H9 (cell line): ENCODE measurements at regions not wholly inside any gene's neighbourhood (a gene's known extent, or its start where the extent isn't known, plus 50 kb on each side); places are given as distances from the start of the nearest gene placed in this dataset.

Experiments used
- DNase-seq: peaks from one replicate; pipeline ENCODE4 v3.0.0-alpha.2; 2017
- H2AFZ ChIP-seq: one replicate; pipeline ENCODE4 v1.6.1; 2013; ENCODE audit warnings: mild to moderate bottlenecking, low read length, control low read depth, moderate library complexity
- H2AK5ac ChIP-seq: 2 replicates; pipeline ENCODE4 v1.6.1; 2013; ENCODE audit warnings: low read length, control low read depth, mixed read lengths; ENCODE audit not compliant: insufficient read length
- H2BK120ac ChIP-seq: one replicate; pipeline ENCODE4 v1.6.1; 2013; ENCODE audit warnings: low read depth, mild to moderate bottlenecking, low read length, control low read depth, inconsistent platforms; ENCODE audit not compliant: poor library complexity, severe bottlenecking
- H2BK12ac ChIP-seq: 2 replicates; pipeline ENCODE4 v1.6.1; 2013; ENCODE audit warnings: low read length, control low read depth, mixed read lengths, low read depth; ENCODE audit not compliant: insufficient read length
- H2BK15ac ChIP-seq: 2 replicates; pipeline ENCODE4 v1.6.1; 2013; ENCODE audit warnings: low read depth, low read length, control low read depth
- H2BK20ac ChIP-seq: one replicate; pipeline ENCODE4 v1.6.1; 2013; ENCODE audit warnings: low read depth, mild to moderate bottlenecking, low read length, control low read depth, inconsistent platforms; ENCODE audit not compliant: poor library complexity, severe bottlenecking
- H2BK5ac ChIP-seq: 2 replicates; pipeline ENCODE4 v1.6.1; 2013; ENCODE audit warnings: low read length, control low read depth, mixed read lengths; ENCODE audit not compliant: insufficient read length
- H3K14ac ChIP-seq: 2 replicates; pipeline ENCODE4 v1.6.1; 2013; ENCODE audit warnings: low read length, control low read depth; ENCODE audit not compliant: insufficient read depth
- H3K18ac ChIP-seq: 2 replicates; pipeline ENCODE4 v1.6.1; 2013; ENCODE audit warnings: low read depth, mild to moderate bottlenecking, mixed read lengths, low read length, control low read depth; ENCODE audit not compliant: insufficient read length
- H3K23ac ChIP-seq: 2 replicates; pipeline ENCODE4 v1.6.1; 2013; ENCODE audit warnings: low read length, control low read depth, mixed read lengths, low read depth; ENCODE audit not compliant: insufficient read length
- H3K23me2 ChIP-seq: 2 replicates; pipeline ENCODE4 v1.6.1; 2013; ENCODE audit warnings: low read depth, mild to moderate bottlenecking, mixed read lengths, low read length, control low read depth; ENCODE audit not compliant: insufficient read length, poor library complexity, severe bottlenecking
- H3K27ac ChIP-seq: 2 replicates; pipeline ENCODE4 v1.5.1; 2013; ENCODE audit warnings: low read length, control low read depth, mixed read lengths, low read depth; ENCODE audit not compliant: insufficient read length
- H3K27me3 ChIP-seq: 2 replicates; pipeline ENCODE4 v1.6.1; 2013; ENCODE audit warnings: low read length, control low read depth, inconsistent platforms; ENCODE audit not compliant: insufficient read depth
- H3K4ac ChIP-seq: 2 replicates; pipeline ENCODE4 v1.6.1; 2013; ENCODE audit warnings: low read depth, mild to moderate bottlenecking, control low read depth, inconsistent platforms, low read length, moderate library complexity
- H3K4me1 ChIP-seq: 2 replicates; pipeline ENCODE4 v1.6.1; 2013; ENCODE audit warnings: low read length, control low read depth, inconsistent platforms; ENCODE audit not compliant: insufficient read depth
- H3K4me2 ChIP-seq: 2 replicates; pipeline ENCODE4 v1.6.1; 2013; ENCODE audit warnings: low read length, control low read depth, mixed read lengths; ENCODE audit not compliant: insufficient read length, insufficient read depth
- H3K56ac ChIP-seq: 2 replicates; pipeline ENCODE4 v1.6.1; 2013; ENCODE audit warnings: low read depth, mild to moderate bottlenecking, mixed read lengths, low read length, control low read depth; ENCODE audit not compliant: insufficient read length
- H3K79me1 ChIP-seq: 2 replicates; pipeline ENCODE4 v1.6.1; 2013; ENCODE audit warnings: low read depth, mild to moderate bottlenecking, moderate library complexity, low read length, control low read depth, inconsistent platforms; ENCODE audit not compliant: insufficient read depth, poor library complexity, severe bottlenecking
- H3K79me2 ChIP-seq: 2 replicates; pipeline ENCODE4 v1.6.1; 2013; ENCODE audit warnings: low read length, control low read depth, inconsistent platforms; ENCODE audit not compliant: insufficient read depth
- H3K9ac ChIP-seq: 2 replicates; pipeline ENCODE4 v1.6.1; 2013; ENCODE audit warnings: low read length, control low read depth, mixed read lengths; ENCODE audit not compliant: insufficient read length; ENCODE audit errors: extremely low read depth
- H3K9me3 ChIP-seq: one replicate; pipeline ENCODE4 v1.6.1; 2013; ENCODE audit warnings: low read depth, low read length, inconsistent platforms; ENCODE audit not compliant: control insufficient read depth
- H3T11ph ChIP-seq: one replicate; pipeline ENCODE4 v1.6.1; 2013; ENCODE audit warnings: mild to moderate bottlenecking, low read length, control low read depth, inconsistent platforms
- H4K20me1 ChIP-seq: one replicate; pipeline ENCODE4 v1.6.1; 2013; ENCODE audit not compliant: control insufficient read depth, insufficient read length, insufficient read depth
- H4K5ac ChIP-seq: 2 replicates; pipeline ENCODE4 v1.6.1; 2013; ENCODE audit warnings: low read depth, mild to moderate bottlenecking, mixed read lengths, low read length, control low read depth; ENCODE audit not compliant: insufficient read length
- H4K8ac ChIP-seq: replicated peaks from 2 replicates; pipeline ENCODE4 v1.6.1; 2013; ENCODE audit warnings: low read length, control low read depth, mixed read lengths, low read depth; ENCODE audit not compliant: insufficient read length
- H4K91ac ChIP-seq: 2 replicates; pipeline ENCODE4 v1.6.1; 2013; ENCODE audit warnings: low read depth, mild to moderate bottlenecking, moderate library complexity, mixed read lengths, low read length, control low read depth; ENCODE audit not compliant: insufficient read length
- H3K27ac Mint-ChIP-seq, 3 experiments: 2 replicates in 2 of 3; 3 replicates in 1 of 3; pipeline ENCODE4 v1.8.0; 2020 to 2021; ENCODE audit warnings: mixed read lengths in 3 of 3, mild to moderate bottlenecking in 1 of 3, moderate library complexity in 1 of 3
- H3K27me3 Mint-ChIP-seq: 2 replicates; pipeline ENCODE4 v1.8.0; 2021; ENCODE audit warnings: low read depth, mild to moderate bottlenecking, moderate library complexity, mixed read lengths
- H3K36me3 Mint-ChIP-seq, 3 experiments: 2 replicates in 2 of 3; 3 replicates in 1 of 3; pipeline ENCODE4 v1.8.0; 2020 to 2021; ENCODE audit warnings: low read depth in 3 of 3, mixed read lengths in 3 of 3; ENCODE audit not compliant: insufficient read depth in 1 of 3
- H3K4me1 Mint-ChIP-seq, 2 experiments: 2 replicates each; pipeline ENCODE4 v1.8.0; 2020; ENCODE audit warnings: mixed read lengths in 2 of 2
- H3K4me3 Mint-ChIP-seq, 2 experiments: 2 replicates in 1 of 2; 3 replicates in 1 of 2; pipeline ENCODE4 v1.8.0; 2020 to 2021; ENCODE audit warnings: mild to moderate bottlenecking in 2 of 2, mixed read lengths in 2 of 2, moderate library complexity in 1 of 2
- H3K9me3 Mint-ChIP-seq, 2 experiments: 2 replicates in 1 of 2; 3 replicates in 1 of 2; pipeline ENCODE4 v1.8.0; 2020; ENCODE audit warnings: mild to moderate bottlenecking in 2 of 2, mixed read lengths in 2 of 2, moderate library complexity in 1 of 2
- WGBS: extraction: QIAGEN DNeasy Blood & Tissue Kit; methylation state at CpG from one replicate; pipeline ENCODE4 v1.1.7; 2013; ENCODE audit warnings: missing lambda C conversion rate, low lambda C conversion rate, mixed read lengths; ENCODE audit not compliant: insufficient read length; ENCODE audit errors: extremely low coverage; 5-methylcytosine and 5-hydroxymethylcytosine counted together
- TF ChIP-seq, protein P1 (sequence below): fragments of 200-600 bp; sonication (generic); conservative IDR thresholded peaks from 3 replicates; pipeline ENCODE4 v1.8.0; 2021; ENCODE audit warnings: antibody characterized with exemption, mild to moderate bottlenecking

DNA sequence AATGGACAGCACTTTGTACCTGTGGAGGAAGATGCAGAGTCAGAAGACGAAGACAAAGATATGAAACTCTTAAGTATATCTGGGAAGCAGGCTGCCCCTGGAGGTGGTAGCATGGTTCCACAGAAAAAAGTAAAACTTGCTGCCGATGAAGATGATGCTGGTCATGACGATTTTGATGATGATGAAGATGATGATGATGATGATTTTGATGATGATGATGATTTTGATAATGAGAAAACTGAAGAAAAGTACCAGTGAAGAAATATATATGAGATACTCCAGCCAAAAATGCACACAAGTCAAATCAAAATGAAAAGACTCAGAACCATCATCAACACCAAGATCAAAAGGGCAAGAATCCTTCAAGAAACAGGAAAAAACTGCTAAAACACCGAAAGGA is 268.5 kb upstream of the EEF2KMT start:
- no peak overlapping the region for H2BK20ac ChIP-seq
- no peaks in the 10 kb centered on the region for H3K79me2 ChIP-seq
- H3K27me3 Mint-ChIP-seq, result no peaks in the 10 kb centered on the region
- no peak overlapping the region for H4K8ac ChIP-seq
- H3K27ac Mint-ChIP-seq, result no peak overlapping the region
- TF ChIP-seq, protein P1, sequence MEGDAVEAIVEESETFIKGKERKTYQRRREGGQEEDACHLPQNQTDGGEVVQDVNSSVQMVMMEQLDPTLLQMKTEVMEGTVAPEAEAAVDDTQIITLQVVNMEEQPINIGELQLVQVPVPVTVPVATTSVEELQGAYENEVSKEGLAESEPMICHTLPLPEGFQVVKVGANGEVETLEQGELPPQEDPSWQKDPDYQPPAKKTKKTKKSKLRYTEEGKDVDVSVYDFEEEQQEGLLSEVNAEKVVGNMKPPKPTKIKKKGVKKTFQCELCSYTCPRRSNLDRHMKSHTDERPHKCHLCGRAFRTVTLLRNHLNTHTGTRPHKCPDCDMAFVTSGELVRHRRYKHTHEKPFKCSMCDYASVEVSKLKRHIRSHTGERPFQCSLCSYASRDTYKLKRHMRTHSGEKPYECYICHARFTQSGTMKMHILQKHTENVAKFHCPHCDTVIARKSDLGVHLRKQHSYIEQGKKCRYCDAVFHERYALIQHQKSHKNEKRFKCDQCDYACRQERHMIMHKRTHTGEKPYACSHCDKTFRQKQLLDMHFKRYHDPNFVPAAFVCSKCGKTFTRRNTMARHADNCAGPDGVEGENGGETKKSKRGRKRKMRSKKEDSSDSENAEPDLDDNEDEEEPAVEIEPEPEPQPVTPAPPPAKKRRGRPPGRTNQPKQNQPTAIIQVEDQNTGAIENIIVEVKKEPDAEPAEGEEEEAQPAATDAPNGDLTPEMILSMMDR, result no peak
- H3K23me2 ChIP-seq, result no peaks in the 10 kb centered on the region
- no peaks in the 10 kb centered on the region for H3K4me1 ChIP-seq
- no peaks in the 10 kb centered on the region for H4K20me1 ChIP-seq
- no peak for DNase-seq
- H3K23ac ChIP-seq, result no peak overlapping the region
- H3K27ac ChIP-seq, result no peak overlapping the region
- no peak overlapping the region for H3K4me3 Mint-ChIP-seq
- H3K27me3 ChIP-seq, result no peaks in the 10 kb centered on the region
- no peak overlapping the region for H2BK5ac ChIP-seq
- H3K14ac ChIP-seq, result no peak overlapping the region
- no peak overlapping the region for H2AK5ac ChIP-seq
- no peak overlapping the region for H2BK12ac ChIP-seq
- H3K9me3 ChIP-seq, result no peaks in the 10 kb centered on the region
- H4K91ac ChIP-seq, result no peak overlapping the region
- H2AFZ ChIP-seq, result no peak overlapping the region
- no peak overlapping the region for H3K9ac ChIP-seq
- no peaks in the 10 kb centered on the region for H3K36me3 Mint-ChIP-seq
- H3K56ac ChIP-seq, result no peak overlapping the region
- no peak overlapping the region for H2BK120ac ChIP-seq
- peaks cover 0 to under 1% of the 10 kb centered on the region in 2 experiments; a peak in 1 of 4 replicates for H3K4me1 Mint-ChIP-seq
- H3K79me1 ChIP-seq, result no peaks in the 10 kb centered on the region
- H3K4me2 ChIP-seq, result no peak overlapping the region
- H3K18ac ChIP-seq, result no peak overlapping the region
- H3K9me3 Mint-ChIP-seq, result no peaks in the 10 kb centered on the region
- no peak overlapping the region for H4K5ac ChIP-seq
- no peak overlapping the region for H3K4ac ChIP-seq
- no peak overlapping the region for H2BK15ac ChIP-seq
- WGBS, result 100% methylated on average over 1 of the region's 4 CpGs
- no peak overlapping the region for H3T11ph ChIP-seq
